GM12878 (cell line): ENCODE measurements at regions not wholly inside any gene's neighbourhood (a gene's known extent, or its start where the extent isn't known, plus 50 kb on each side); places are given as distances from the start of the nearest gene placed in this dataset.

ENCODE experiments used
- ATAC-seq: fragments of 200-7000 bp; cut with Tn5 transposase; 3 replicates; pipeline ENCODE4 v1.9.1; 2020; ENCODE audit warnings: mild to moderate bottlenecking, moderate library complexity
- BruUV-seq: library from RNA; stranded (reverse); fragments of 400-500 nt; replicated peaks from 2 replicates; lab custom pipeline; 2021; lab: Mats Ljungman, UMichigan
- CTCF ChIA-PET: fragments of 300-600 bp; sonication (Branson Sonifier 250); formaldehyde crosslinking; extraction: SDS; loops from one replicate; lab custom pipeline; 2021; ENCODE audit warnings: inconsistent platforms; lab: Yijun Ruan, JAX
- POLR2A ChIA-PET: fragments of 350-600 bp; formaldehyde crosslinking; extraction: SDS; loops from one replicate; lab custom pipeline; 2021; ENCODE audit warnings: inconsistent platforms; lab: Charles Lee
- RAD21 ChIA-PET: fragments of 300-600 bp; sonication (Branson Sonifier 250); formaldehyde crosslinking; loops from one replicate; lab custom pipeline; 2023; ENCODE audit warnings: antibody characterized with exemption; ENCODE audit not compliant: unreplicated experiment; lab: Charles Lee
- SMC1A ChIA-PET: fragments of 300-600 bp; sonication (Branson Sonifier 250); formaldehyde crosslinking; loops from one replicate; lab custom pipeline; 2023; ENCODE audit not compliant: unreplicated experiment, uncharacterized antibody; lab: Charles Lee
- DNase-seq: peaks from one replicate; pipeline ENCODE4 v3.0.0-alpha.2; 2011; ENCODE audit warnings: low read depth, low spot score
- FAIRE-seq: peaks from 3 replicates; lab custom pipeline; 2011; peaks lifted over from hg19 to GRCh38; lab: Jason Lieb, UNC
- H2AFZ ChIP-seq: 2 replicates; pipeline ENCODE4 v1.6.0; 2011; ENCODE audit warnings: low read depth, low read length, control low read depth; ENCODE audit not compliant: control insufficient read depth
- H3K27ac ChIP-seq: 2 replicates; pipeline ENCODE4 v1.5.1; 2011; ENCODE audit warnings: control low read depth; ENCODE audit not compliant: control insufficient read depth, insufficient read depth
- H3K27me3 ChIP-seq, 2 experiments: replicated peaks in 1 of 2; 2 replicates each; pipeline versions ENCODE4 v1.6.0 to v1.6.1; 2011; ENCODE audit warnings: low read length in 1 of 2; ENCODE audit not compliant: control insufficient read depth in 2 of 2, insufficient read depth in 2 of 2
- H3K36me3 ChIP-seq, 2 experiments: 2 replicates each; pipeline ENCODE4 v1.5.1; 2011; ENCODE audit warnings: low read length in 1 of 2; ENCODE audit not compliant: control insufficient read depth in 2 of 2, insufficient read depth in 2 of 2
- H3K4me1 ChIP-seq: 2 replicates; pipeline ENCODE4 v1.6.1; 2011; ENCODE audit warnings: mild to moderate bottlenecking, low read length, moderate library complexity, mixed read lengths; ENCODE audit not compliant: control insufficient read depth, insufficient read depth
- H3K4me2 ChIP-seq: 2 replicates; pipeline ENCODE4 v1.6.0; 2011; ENCODE audit warnings: control low read depth; ENCODE audit not compliant: control insufficient read depth, insufficient read depth
- H3K4me3 ChIP-seq: fragments of 200-600 bp; sonication (generic); 2 replicates; pipeline ENCODE4 v1.5.1; 2016
- H3K79me2 ChIP-seq: 2 replicates; pipeline ENCODE4 v1.6.0; 2011; ENCODE audit warnings: low read length; ENCODE audit not compliant: control insufficient read depth, insufficient read depth
- H3K9ac ChIP-seq: 2 replicates; pipeline ENCODE4 v1.8.0; 2011; ENCODE audit warnings: low read length, control low read depth, mixed read lengths; ENCODE audit not compliant: control insufficient read depth, insufficient read depth
- H3K9me3 ChIP-seq: replicated peaks from 3 replicates; pipeline ENCODE4 v1.5.1; 2011; ENCODE audit warnings: mild to moderate bottlenecking, low read length; ENCODE audit not compliant: control insufficient read depth, insufficient read depth
- H4K20me1 ChIP-seq: 2 replicates; pipeline ENCODE4 v1.6.0; 2011; ENCODE audit not compliant: control insufficient read depth, insufficient read depth
- ASH2L ChIP-seq: fragments of 300-600, 200-600 bp; sonication (generic); IDR thresholded peaks from 2 replicates; pipeline ENCODE4 v1.6.1; 2017; ENCODE audit warnings: low read depth, mild to moderate bottlenecking, borderline replicate concordance
- BRCA1 ChIP-seq: IDR thresholded peaks from 2 replicates; pipeline ENCODE4 v1.6.1; 2011; ENCODE audit warnings: low read depth, low read length, improper control_type of control experiment
- CBX5 ChIP-seq: sonication (generic); IDR thresholded peaks from 2 replicates; pipeline ENCODE4 v1.6.1; 2016; ENCODE audit warnings: low read depth, moderate library complexity, mild to moderate bottlenecking, inconsistent platforms
- CEBPZ ChIP-seq: fragments of 150-350 bp; IDR thresholded peaks from 2 replicates; pipeline ENCODE4 v1.6.1; 2016; ENCODE audit warnings: low read depth, low read length
- CHD2 ChIP-seq: IDR thresholded peaks from 2 replicates; pipeline ENCODE4 v1.6.1; 2011; ENCODE audit warnings: low read depth, low read length, improper control_type of control experiment, borderline replicate concordance
- FOXM1 ChIP-seq: IDR thresholded peaks from 2 replicates; pipeline ENCODE4 v1.6.1; 2012; ENCODE audit warnings: low read depth, mild to moderate bottlenecking, inconsistent platforms, low read length, moderate library complexity
- NFIC ChIP-seq: IDR thresholded peaks from 2 replicates; pipeline ENCODE4 v1.6.1; 2012; ENCODE audit warnings: low read depth, mild to moderate bottlenecking, inconsistent platforms, low read length, moderate library complexity
- PKNOX1 ChIP-seq: fragments of 450-650 bp; IDR thresholded peaks from 2 replicates; pipeline ENCODE4 v1.6.1; 2016; ENCODE audit warnings: mild to moderate bottlenecking
- RAD21 ChIP-seq: IDR thresholded peaks from 2 replicates; pipeline ENCODE4 v1.6.1; 2011; ENCODE audit warnings: mild to moderate bottlenecking, low read depth, low read length, moderate library complexity; ENCODE audit not compliant: insufficient read depth
- RELA ChIP-seq: fragments of 450-650 bp; IDR thresholded peaks from 2 replicates; pipeline ENCODE4 v1.8.0; 2014; ENCODE audit warnings: borderline replicate concordance; ENCODE audit not compliant: partially characterized antibody
- SMC3 ChIP-seq: IDR thresholded peaks from 2 replicates; pipeline ENCODE4 v1.6.1; 2011; ENCODE audit warnings: low read length, improper control_type of control experiment, borderline replicate concordance
- USF1 ChIP-seq: IDR thresholded peaks from 2 replicates; pipeline ENCODE4 v1.6.1; 2011; ENCODE audit warnings: borderline replicate concordance, low read depth, mild to moderate bottlenecking, moderate library complexity, mixed read lengths, low read length; ENCODE audit not compliant: insufficient read depth; ENCODE audit errors: extremely low read length
- ZBTB4 ChIP-seq: fragments of 450-650 bp; formaldehyde crosslinking; IDR thresholded peaks from 2 replicates; pipeline ENCODE4 v1.4.0; 2022; ENCODE audit warnings: mild to moderate bottlenecking, moderate library complexity
- WGBS: methylation state at CpG from one replicate; pipeline ENCODE4 v1.1.6; 2016; ENCODE audit warnings: low lambda C conversion rate; ENCODE audit not compliant: insufficient replicate concordance, insufficient coverage; ENCODE audit errors: missing lambda C conversion rate; 5-methylcytosine and 5-hydroxymethylcytosine counted together
- in situ Hi-C: fragments of 300-500 bp; cut with MboI; formaldehyde crosslinking; loops from 9 replicates; pipeline ENCODE4 v1.14.3; 2018; ENCODE audit warnings: mixed read lengths
- intact Hi-C: fragments of 100-400 bp; cut with micrococcal nuclease; formaldehyde crosslinking; loops from one replicate; pipeline ENCODE4 v1.14.2; 2022; ENCODE audit not compliant: unreplicated experiment

GRCh38 chr16:35203636-35204035, 1744.2 kb downstream of the TP53TG3F start (continued):
- TF ChIP-seq SMC3 (no peak), PKNOX1 (no peak), ASH2L (no peak), CEBPZ (no peak), RAD21 (no peak), NFIC (no peak)

- ChIA-PET CTCF (no interaction called here), SMC1A (no interaction called here), POLR2A (no interaction called here), RAD21 (no interaction called here)
- Histone ChIP-seq H3K9ac (no peak overlapping the region), H4K20me1 (no peaks in the 10 kb centered on the region), H3K4me3 (no peak overlapping the region), H2AFZ (no peak overlapping the region), H3K27ac (no peak overlapping the region), H3K4me1 (no peaks in the 10 kb centered on the region), H3K79me2 (no peaks in the 10 kb centered on the region), H3K36me3 (no peaks in the 10 kb centered on the region), H3K27me3 (no peaks in the 10 kb centered on the region), H3K4me2 (no peak overlapping the region), H3K9me3 (no peaks in the 10 kb centered on the region; the same call in 2 of the 3 replicates)
- no peak for ATAC-seq
- no peak for FAIRE-seq
- no TSS peak for BruUV-seq
- 63% methylated on average over 45 of the region's 54 CpGs for WGBS
- in situ Hi-C loops = no loop called here
- intact Hi-C loops = no loop called here
- DNase-seq = no peak
- TF ChIP-seq USF1 = no peak
- TF ChIP-seq ZBTB4 (CRISPR knock-in tag) = no peak
- TF ChIP-seq CHD2 = no peak
- no peak for TF ChIP-seq RELA
- no peak for TF ChIP-seq BRCA1
- no peak for TF ChIP-seq CBX5
- TF ChIP-seq FOXM1 = no peak
These were observed 1747.9 kb downstream of the TP53TG3F start for GRCh38 chr16:35207059-35207999.
